ENCODE measurements at regions not wholly inside any gene's neighbourhood (a gene's known extent, or its start where the extent isn't known, plus 50 kb on each side); places are given as distances from the start of the nearest gene placed in this dataset.
"Not testable (repeated sequence)": the region's sequence is repeated elsewhere in the genome, so short reads cannot be mapped to it uniquely, and the experiment has no call there.

DNA sequence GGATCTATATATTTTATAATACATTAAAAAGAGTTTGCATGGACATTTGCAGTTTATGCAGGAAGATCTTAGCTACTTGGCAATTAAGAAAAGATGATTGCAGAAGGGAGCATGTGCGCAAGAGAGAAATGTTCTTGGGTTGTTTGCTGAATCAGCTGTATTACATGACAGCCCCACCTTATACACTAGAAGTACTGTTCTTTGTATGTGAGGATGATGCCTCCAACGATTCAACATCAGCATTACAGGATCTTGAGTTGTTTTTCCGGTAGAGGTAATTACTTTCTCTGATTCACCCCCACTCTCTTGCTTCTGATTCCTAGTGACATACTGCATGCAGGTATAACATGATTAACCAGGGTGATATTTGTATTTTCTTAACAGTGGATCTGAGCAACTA lies 140.8 kb downstream of the PCDH7 start:
- Histone ChIP-seq H3K4me3 (ENCODE audit: low read depth, low read length) (no peak overlapping the region), H3K9me3 (ENCODE audit: control insufficient read depth, insufficient read depth, low read length) (no peaks in the 10 kb centered on the region), H3K4me1 (ENCODE audit: control insufficient read depth, insufficient read depth, low read length) (no peaks in the 10 kb centered on the region), H3K9ac (ENCODE audit: low read depth, low read length) (no peak overlapping the region), H3K36me3 (ENCODE audit: control insufficient read depth, insufficient read depth, low read length) (no peaks in the 10 kb centered on the region), H3K27me3 (ENCODE audit: control insufficient read depth, insufficient read depth, low read length) (no peaks in the 10 kb centered on the region)

DNA sequence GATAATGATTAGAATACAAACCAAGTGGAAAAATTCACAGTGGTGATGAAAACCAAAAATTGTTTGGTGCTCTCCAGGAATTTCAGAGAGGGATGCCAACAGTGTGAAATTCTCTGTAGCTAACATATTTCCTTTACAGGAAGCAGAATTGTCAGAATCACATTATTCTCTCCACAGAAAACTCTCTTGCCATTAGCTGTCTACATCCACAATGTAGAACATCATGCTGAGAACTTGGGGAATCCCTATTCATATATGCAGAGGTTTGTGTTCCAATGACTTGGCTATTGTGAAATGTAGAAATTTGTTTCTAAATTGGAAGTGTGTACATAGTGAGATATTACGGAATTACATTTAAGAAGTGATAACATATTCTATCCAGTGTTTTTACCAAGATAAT lies 142.0 kb downstream of the PCDH7 start:
- Histone ChIP-seq H3K4me1 (ENCODE audit: control insufficient read depth, insufficient read depth, low read length) (no peaks in the 10 kb centered on the region), H3K4me3 (ENCODE audit: low read depth, low read length) (no peak overlapping the region), H3K27me3 (ENCODE audit: control insufficient read depth, insufficient read depth, low read length) (no peaks in the 10 kb centered on the region)

DNA sequence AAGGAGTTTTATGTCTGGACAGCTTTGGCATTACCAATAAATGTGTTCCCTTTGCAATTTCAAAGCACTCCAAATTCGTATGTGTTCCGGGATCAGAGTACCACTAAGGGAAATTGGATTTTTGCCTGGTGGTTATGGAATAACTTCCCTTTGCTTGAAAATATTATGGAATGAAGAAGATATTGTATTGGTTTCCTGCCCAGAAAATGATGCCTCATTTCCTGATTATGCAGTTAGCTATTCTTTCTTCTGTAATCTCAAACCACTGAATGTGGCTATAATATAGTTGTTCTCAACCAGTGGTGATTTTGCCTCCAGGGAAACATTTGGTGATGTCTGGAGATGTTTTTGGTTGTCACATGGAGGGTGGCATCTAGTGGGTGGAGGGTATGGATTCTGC lies 142.9 kb downstream of the PCDH7 start:
- Histone ChIP-seq H3K36me3 (ENCODE audit: control insufficient read depth, insufficient read depth, low read length) (no peaks in the 10 kb centered on the region), H3K9ac (ENCODE audit: low read depth, low read length) (no peak overlapping the region), H3K9me3 (ENCODE audit: control insufficient read depth, insufficient read depth, low read length) (no peaks in the 10 kb centered on the region), H3K27me3 (ENCODE audit: control insufficient read depth, insufficient read depth, low read length) (no peaks in the 10 kb centered on the region), H3K4me1 (ENCODE audit: control insufficient read depth, insufficient read depth, low read length) (no peaks in the 10 kb centered on the region), H3K4me3 (ENCODE audit: low read depth, low read length) (no peak overlapping the region)

More for the DNA sequence above, 142.0 kb downstream of the PCDH7 start:
- H3K9me3 ChIP-seq (ENCODE audit: control insufficient read depth, insufficient read depth, low read length) = no peaks in the 10 kb centered on the region
- no peak overlapping the region for H3K9ac ChIP-seq (ENCODE audit: low read depth, low read length)
- no peaks in the 10 kb centered on the region for H3K36me3 ChIP-seq (ENCODE audit: control insufficient read depth, insufficient read depth, low read length)

DNA sequence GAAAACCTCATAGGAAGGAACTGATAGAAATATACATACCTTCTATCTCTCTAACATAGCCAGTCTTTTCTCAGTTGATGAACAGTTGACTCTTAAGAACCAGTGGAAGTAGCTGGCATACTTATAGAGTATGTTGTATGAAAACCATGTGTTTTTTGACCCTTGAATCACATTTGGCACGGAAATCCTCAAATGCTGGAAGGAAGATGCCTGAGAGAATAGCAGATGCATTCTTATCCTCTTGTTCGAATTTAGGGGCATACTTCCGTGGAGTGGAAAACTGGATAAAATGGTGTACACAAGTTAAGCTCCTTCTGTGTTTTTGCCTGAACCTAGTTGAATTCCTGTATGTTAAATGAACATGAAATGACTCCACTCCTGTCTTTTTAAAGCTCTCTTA lies 145.5 kb downstream of the PCDH7 start:
- H3K9ac ChIP-seq (ENCODE audit: low read depth, low read length) = no peak overlapping the region
- H3K4me3 ChIP-seq (ENCODE audit: low read depth, low read length) = no peak overlapping the region
- no peaks in the 10 kb centered on the region for H3K9me3 ChIP-seq (ENCODE audit: control insufficient read depth, insufficient read depth, low read length)
- no peaks in the 10 kb centered on the region for H3K4me1 ChIP-seq (ENCODE audit: control insufficient read depth, insufficient read depth, low read length)
- H3K27me3 ChIP-seq (ENCODE audit: control insufficient read depth, insufficient read depth, low read length) = no peaks in the 10 kb centered on the region
- no peaks in the 10 kb centered on the region for H3K36me3 ChIP-seq (ENCODE audit: control insufficient read depth, insufficient read depth, low read length)

DNA sequence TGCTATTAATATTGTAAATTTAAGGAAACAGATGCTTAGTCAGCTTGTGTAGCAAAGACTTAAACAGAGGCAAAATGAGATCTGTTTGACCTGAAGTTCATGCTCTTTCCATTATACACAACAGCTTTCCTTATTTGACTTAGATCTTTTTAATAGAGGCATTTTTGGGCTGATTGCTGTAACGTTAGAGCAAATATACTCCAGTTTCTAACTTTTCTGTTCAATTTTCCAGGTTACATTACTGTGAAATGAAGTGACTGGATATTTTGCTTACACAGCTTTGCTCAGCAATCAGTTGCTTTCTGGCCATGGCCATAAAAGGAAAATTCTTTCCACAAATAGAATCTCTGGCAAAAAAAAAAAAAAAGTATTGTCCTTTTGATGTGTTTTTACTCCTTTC lies 146.2 kb downstream of the PCDH7 start:
- H3K9me3 ChIP-seq (ENCODE audit: control insufficient read depth, insufficient read depth, low read length) = no peaks in the 10 kb centered on the region
- no peaks in the 10 kb centered on the region for H3K36me3 ChIP-seq (ENCODE audit: control insufficient read depth, insufficient read depth, low read length)
- H3K4me3 ChIP-seq (ENCODE audit: low read depth, low read length) = no peak overlapping the region
- no peaks in the 10 kb centered on the region for H3K27me3 ChIP-seq (ENCODE audit: control insufficient read depth, insufficient read depth, low read length)
- no peaks in the 10 kb centered on the region for H3K4me1 ChIP-seq (ENCODE audit: control insufficient read depth, insufficient read depth, low read length)
- no peak overlapping the region for H3K9ac ChIP-seq (ENCODE audit: low read depth, low read length)

DNA sequence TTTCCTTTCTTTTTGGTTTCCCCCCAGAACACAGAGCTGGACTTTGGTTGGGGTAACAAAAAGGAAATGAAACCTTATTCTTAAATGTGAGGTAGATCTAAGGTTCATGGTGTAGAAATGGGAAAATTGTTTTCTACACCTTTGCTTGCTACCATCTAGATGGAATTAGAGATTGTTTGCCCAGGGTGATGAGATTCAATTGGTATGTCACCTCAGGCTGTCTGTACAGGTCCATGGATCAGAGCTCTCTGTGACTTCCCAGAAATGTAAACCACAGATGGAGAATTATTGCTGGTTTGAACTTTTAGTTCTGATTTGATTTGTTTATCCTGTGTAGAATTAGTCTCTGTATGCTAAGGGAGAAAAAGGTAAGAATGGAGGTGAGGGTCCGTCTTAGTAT lies 146.7 kb downstream of the PCDH7 start:
- Histone ChIP-seq H3K9ac (ENCODE audit: low read depth, low read length) (no peak overlapping the region), H3K4me1 (ENCODE audit: control insufficient read depth, insufficient read depth, low read length) (no peaks in the 10 kb centered on the region), H3K36me3 (ENCODE audit: control insufficient read depth, insufficient read depth, low read length) (no peaks in the 10 kb centered on the region), H3K27me3 (ENCODE audit: control insufficient read depth, insufficient read depth, low read length) (no peaks in the 10 kb centered on the region), H3K4me3 (ENCODE audit: low read depth, low read length) (no peak overlapping the region), H3K9me3 (ENCODE audit: control insufficient read depth, insufficient read depth, low read length) (no peaks in the 10 kb centered on the region)

DNA sequence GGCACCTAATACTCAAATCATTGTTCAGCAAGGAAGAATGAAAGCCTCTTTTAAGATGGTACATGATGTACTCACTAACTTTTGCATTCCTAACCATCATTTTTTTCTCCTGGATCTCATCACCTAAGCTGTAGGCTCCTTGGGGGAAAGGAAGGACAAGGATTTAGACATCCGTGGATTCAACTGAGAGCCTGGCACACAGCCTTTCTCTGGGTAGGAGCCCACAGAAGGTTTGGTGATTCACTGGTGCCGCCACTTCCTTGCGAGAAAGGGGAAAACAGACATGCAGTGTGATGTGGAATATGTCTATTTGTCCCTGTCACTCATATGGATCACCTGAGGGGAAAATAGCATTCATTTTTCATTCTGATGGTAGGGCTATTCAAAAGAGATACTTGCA lies 147.3 kb downstream of the PCDH7 start:
- H3K4me1 ChIP-seq (ENCODE audit: control insufficient read depth, insufficient read depth, low read length) = no peaks in the 10 kb centered on the region
- H3K27me3 ChIP-seq (ENCODE audit: control insufficient read depth, insufficient read depth, low read length) = no peaks in the 10 kb centered on the region
- no peaks in the 10 kb centered on the region for H3K9me3 ChIP-seq (ENCODE audit: control insufficient read depth, insufficient read depth, low read length)
- no peaks in the 10 kb centered on the region for H3K36me3 ChIP-seq (ENCODE audit: control insufficient read depth, insufficient read depth, low read length)
- H3K4me3 ChIP-seq (ENCODE audit: low read depth, low read length) = no peak overlapping the region
- H3K9ac ChIP-seq (ENCODE audit: low read depth, low read length) = no peak overlapping the region

DNA sequence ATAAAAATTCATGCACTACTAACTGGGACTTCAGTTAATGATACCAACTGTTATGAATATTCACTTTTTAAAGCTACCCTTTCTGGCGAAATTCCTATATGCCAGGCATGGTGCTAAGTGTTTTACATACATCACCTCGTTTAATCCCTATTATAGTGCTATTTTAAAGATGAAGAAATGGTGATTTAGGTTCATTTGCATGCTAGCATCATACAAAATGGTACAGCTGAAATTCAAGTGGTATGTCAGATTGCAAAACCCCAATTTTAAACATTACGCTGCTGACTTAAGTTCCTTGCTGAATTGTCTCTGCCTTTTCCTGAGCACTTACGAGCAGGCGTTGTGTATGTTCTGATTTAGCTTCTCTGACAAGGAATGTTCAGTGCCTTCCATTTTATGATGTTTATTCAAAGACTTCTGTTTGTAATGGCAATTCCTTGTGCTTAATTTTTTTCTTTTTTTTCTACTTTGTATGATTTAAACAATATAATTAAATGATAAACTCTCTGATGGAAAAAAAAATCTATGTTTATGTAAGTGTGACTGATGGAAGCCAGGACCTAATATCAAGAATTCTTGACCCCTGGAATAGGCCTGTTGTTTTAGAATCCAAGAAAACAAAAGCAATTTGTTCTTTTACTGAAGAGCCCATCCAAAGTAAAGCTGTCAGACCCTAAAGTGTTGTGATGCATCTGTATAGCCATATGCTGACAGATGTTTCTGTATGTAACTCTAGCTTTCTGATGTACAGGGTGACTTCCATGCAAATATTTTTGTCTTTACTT lies 148.1 kb downstream of the PCDH7 start:
- H3K36me3 ChIP-seq (ENCODE audit: control insufficient read depth, insufficient read depth, low read length) = no peaks in the 10 kb centered on the region
- H3K9ac ChIP-seq (ENCODE audit: low read depth, low read length) = no peak overlapping the region

DNA sequence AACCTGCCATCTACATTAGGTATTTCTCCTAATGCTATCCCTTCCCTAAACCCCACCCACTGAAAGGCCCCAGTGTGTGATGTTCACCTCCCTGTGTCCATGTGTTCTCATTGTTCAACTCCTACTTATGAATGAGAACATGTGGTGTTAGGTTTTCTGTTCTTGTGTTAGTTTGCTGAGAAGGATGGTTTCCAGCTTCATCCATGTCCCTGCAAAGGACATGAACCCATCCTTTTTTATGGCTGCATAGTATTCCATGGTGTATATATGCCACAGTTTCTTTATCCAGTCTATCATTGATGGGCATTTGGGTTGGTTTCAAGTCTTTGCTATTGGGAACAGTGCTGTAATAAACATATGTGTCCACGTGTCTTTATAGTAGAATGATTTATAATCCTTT lies 149.2 kb downstream of the PCDH7 start:
- H3K9ac ChIP-seq (ENCODE audit: low read depth, low read length); H3K9me3 ChIP-seq (ENCODE audit: control insufficient read depth, insufficient read depth, low read length); H3K4me3 ChIP-seq (ENCODE audit: low read depth, low read length); H3K36me3 ChIP-seq (ENCODE audit: control insufficient read depth, insufficient read depth, low read length); H3K27me3 ChIP-seq (ENCODE audit: control insufficient read depth, insufficient read depth, low read length); H3K4me1 ChIP-seq (ENCODE audit: control insufficient read depth, insufficient read depth, low read length): not testable (repeated sequence)

More for the DNA sequence above, 148.1 kb downstream of the PCDH7 start:
- Histone ChIP-seq H3K4me3 (ENCODE audit: low read depth, low read length) (no peak overlapping the region), H3K9me3 (ENCODE audit: control insufficient read depth, insufficient read depth, low read length) (no peaks in the 10 kb centered on the region), H3K27me3 (ENCODE audit: control insufficient read depth, insufficient read depth, low read length) (no peaks in the 10 kb centered on the region), H3K4me1 (ENCODE audit: control insufficient read depth, insufficient read depth, low read length) (no peaks in the 10 kb centered on the region)

DNA sequence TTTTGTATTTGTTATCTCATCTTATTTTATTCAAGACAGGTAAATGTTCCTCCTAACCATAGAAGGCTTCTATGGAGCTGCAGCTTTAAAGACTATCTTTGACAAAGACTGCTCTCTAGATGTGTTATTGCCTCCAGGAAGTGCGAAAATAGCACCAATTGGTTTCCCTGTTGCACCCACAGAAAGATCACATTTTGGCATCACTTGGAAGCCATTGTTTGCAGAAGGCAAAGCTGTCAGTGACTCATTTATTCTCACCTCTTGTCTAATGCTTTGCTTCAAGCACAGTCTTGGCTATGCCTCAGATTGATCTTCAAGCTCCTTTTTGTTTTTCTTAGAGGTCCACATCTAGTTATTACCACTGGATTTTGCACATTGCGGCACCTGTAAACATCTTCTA lies 150.3 kb downstream of the PCDH7 start:
- Histone ChIP-seq H3K4me1 (ENCODE audit: control insufficient read depth, insufficient read depth, low read length) (no peaks in the 10 kb centered on the region), H3K9ac (ENCODE audit: low read depth, low read length) (no peak overlapping the region), H3K36me3 (ENCODE audit: control insufficient read depth, insufficient read depth, low read length) (no peaks in the 10 kb centered on the region)

DNA sequence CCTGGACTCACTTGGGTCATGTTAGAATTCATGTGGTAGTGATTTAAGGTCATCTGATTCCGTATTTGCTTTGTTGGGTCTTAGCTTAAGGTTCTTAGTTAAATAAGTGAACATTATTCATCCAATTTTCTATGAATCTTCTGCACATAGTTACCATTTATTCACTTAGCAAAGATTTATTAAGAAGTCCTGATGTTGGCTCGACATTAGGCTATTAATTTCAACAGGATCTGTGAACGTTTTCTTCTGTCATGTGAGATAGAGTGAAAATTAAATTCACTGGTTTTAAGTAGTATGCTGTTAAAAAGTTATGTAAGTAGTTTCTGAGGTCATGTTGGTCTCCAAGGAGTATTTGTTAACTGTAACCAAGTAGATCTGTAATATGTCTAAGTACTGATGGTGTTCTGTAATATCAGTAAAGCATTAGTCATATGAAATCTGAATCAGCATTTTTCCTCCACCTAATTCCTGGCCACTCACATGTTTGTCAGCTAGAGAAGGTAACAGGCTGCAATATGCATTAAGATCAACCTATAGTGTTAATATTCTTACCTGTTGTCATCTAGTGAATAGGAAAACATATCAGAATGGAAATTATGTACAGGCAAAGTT lies 155.6 kb downstream of the PCDH7 start:
- H3K9ac ChIP-seq (ENCODE audit: low read depth, low read length) = no peak overlapping the region
- H3K36me3 ChIP-seq (ENCODE audit: control insufficient read depth, insufficient read depth, low read length) = no peaks in the 10 kb centered on the region
- no peaks in the 10 kb centered on the region for H3K4me1 ChIP-seq (ENCODE audit: control insufficient read depth, insufficient read depth, low read length)
- H3K9me3 ChIP-seq (ENCODE audit: control insufficient read depth, insufficient read depth, low read length) = no peaks in the 10 kb centered on the region
- H3K4me3 ChIP-seq (ENCODE audit: low read depth, low read length) = no peak overlapping the region
- H3K27me3 ChIP-seq (ENCODE audit: control insufficient read depth, insufficient read depth, low read length) = no peaks in the 10 kb centered on the region

More for the DNA sequence above, 150.3 kb downstream of the PCDH7 start:
- Histone ChIP-seq H3K9me3 (ENCODE audit: control insufficient read depth, insufficient read depth, low read length) (no peaks in the 10 kb centered on the region), H3K27me3 (ENCODE audit: control insufficient read depth, insufficient read depth, low read length) (no peaks in the 10 kb centered on the region), H3K4me3 (ENCODE audit: low read depth, low read length) (no peak overlapping the region)

DNA sequence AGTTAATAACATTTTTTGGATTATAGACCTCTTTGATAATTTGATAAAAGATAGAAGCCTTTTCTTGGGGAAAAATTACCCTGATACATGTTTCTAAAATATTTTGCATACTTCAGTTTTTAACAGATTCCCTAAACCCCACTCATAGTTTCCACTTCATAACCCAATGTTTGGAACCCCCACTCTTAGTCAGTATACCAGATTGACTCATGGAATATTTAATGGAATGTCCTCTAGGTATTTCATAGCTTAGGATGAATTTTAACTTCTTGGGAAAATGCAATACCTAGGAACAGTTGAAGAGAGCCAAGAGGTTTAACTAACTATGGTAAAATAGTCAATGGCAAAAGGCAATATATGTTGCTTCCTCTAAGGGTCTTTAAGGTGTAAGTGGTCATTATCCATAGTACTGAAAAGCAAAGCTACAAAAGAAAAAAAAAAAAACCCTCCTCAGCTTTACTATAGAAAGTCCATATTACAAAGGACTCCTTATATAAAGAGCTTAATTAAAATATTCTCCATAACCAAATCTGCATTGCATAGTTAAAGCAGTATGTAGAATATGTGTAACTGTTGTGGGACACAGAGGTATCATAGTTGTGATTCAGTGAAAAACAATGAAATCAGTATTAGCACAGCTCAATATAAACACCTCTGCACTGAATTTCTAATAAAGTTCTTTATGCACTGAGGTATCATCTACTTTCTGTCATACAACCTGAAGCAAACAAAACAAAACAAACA lies 159.9 kb downstream of the PCDH7 start:
- H3K4me3 ChIP-seq (ENCODE audit: low read depth, low read length) = no peak overlapping the region
- H3K27me3 ChIP-seq (ENCODE audit: control insufficient read depth, insufficient read depth, low read length) = no peaks in the 10 kb centered on the region
- H3K4me1 ChIP-seq (ENCODE audit: control insufficient read depth, insufficient read depth, low read length) = no peaks in the 10 kb centered on the region
- H3K9ac ChIP-seq (ENCODE audit: low read depth, low read length) = no peak overlapping the region
- H3K9me3 ChIP-seq (ENCODE audit: control insufficient read depth, insufficient read depth, low read length) = no peaks in the 10 kb centered on the region
- H3K36me3 ChIP-seq (ENCODE audit: control insufficient read depth, insufficient read depth, low read length) = no peaks in the 10 kb centered on the region
